Forelimb muscle (tissue), 1 donor: ENCODE measurements at regions not wholly inside any gene's neighbourhood (a gene's known extent, or its start where the extent isn't known, plus 50 kb on each side); places are given as distances from the start of the nearest gene placed in this dataset.

Experiments used
- DNase-seq: peaks from one replicate; pipeline ENCODE4 v3.0.0-alpha.2; 2013; ENCODE audit warnings: low read depth

- no peak for DNase-seq
Observed at GRCh38 chr10:92790440-92790839, 57.9 kb upstream of the EXOC6 start.

- DNase-seq = no peak
Observed at GRCh38 chr10:92792661-92793060, 55.7 kb upstream of the EXOC6 start.
